Sigmoid colon (tissue), 6 donors: ENCODE measurements at regions not wholly inside any gene's neighbourhood (a gene's known extent, or its start where the extent isn't known, plus 50 kb on each side); places are given as distances from the start of the nearest gene placed in this dataset.

Experiments used
- DNase-seq: peaks from one replicate; pipeline ENCODE4 v3.0.0-alpha.2; 2019
- H3K27ac ChIP-seq, 4 donors: fragments of 200-600 bp; sonication (generic); one replicate each; pipeline ENCODE4 v1.5.1; 2016 to 2019; ENCODE audit warnings: mild to moderate bottlenecking in 1 of 4
- H3K27me3 ChIP-seq, 3 donors: fragments of 200-600 bp; sonication (generic); one replicate each; pipeline ENCODE4 v1.5.1; 2019; ENCODE audit warnings: mild to moderate bottlenecking in 1 of 3
- H3K36me3 ChIP-seq, 4 donors: fragments of 200-600 bp; sonication (generic); one replicate each; pipeline ENCODE4 v1.5.1; 2016 to 2019
- H3K4me1 ChIP-seq, 4 donors: fragments of 200-600 bp; sonication (generic); one replicate each; pipeline ENCODE4 v1.5.1; 2017 to 2019
- H3K4me3 ChIP-seq, 4 donors: fragments of 200-600 bp; sonication (generic); one replicate each; pipeline ENCODE4 v1.5.1; 2017 to 2019; ENCODE audit warnings: mild to moderate bottlenecking in 2 of 4, moderate library complexity in 1 of 4
- H3K9me3 ChIP-seq, 4 donors: fragments of 200-600 bp in 3 of 4; sonication (generic) in 3 of 4; one replicate each; pipeline versions ENCODE4 v1.5.1 to v1.6.1; 2013 to 2019
- EP300 ChIP-seq, 4 donors: sonication (generic); formaldehyde crosslinking; IDR thresholded peaks; one replicate each; pipeline ENCODE4 v1.6.1; 2017; ENCODE audit warnings: antibody characterized with exemption in 4 of 4
- POLR2A ChIP-seq, 2 donors: fragments of 450-650 bp; IDR thresholded peaks; one replicate each; pipeline ENCODE4 v1.6.1; 2016; ENCODE audit warnings: antibody characterized with exemption in 2 of 2, mild to moderate bottlenecking in 2 of 2, moderate library complexity in 2 of 2
- POLR2AphosphoS5 ChIP-seq, 4 donors: sonication (generic); formaldehyde crosslinking; IDR thresholded peaks; one replicate each; pipeline ENCODE4 v1.6.1; 2017; ENCODE audit warnings: antibody characterized with exemption in 4 of 4
- WGBS, 2 donors: extraction: QIAGEN DNeasy Blood & Tissue Kit; methylation state at CpG; one replicate each; pipeline ENCODE4 v1.1.7; 2013; 5-methylcytosine and 5-hydroxymethylcytosine counted together
- intact Hi-C: fragments of 100-400 bp; cut with DNase I; formaldehyde crosslinking; loops from one replicate; pipeline ENCODE4 v1.15.1; 2023
- TF ChIP-seq, protein P1 (sequence below), 4 experiments: fragments of 450-650 bp in 3 of 4; fragments of 200-600 bp in 1 of 4; IDR thresholded peaks; one replicate each; pipeline ENCODE4 v1.5.1; 2016 to 2019; ENCODE audit warnings: antibody characterized with exemption in 4 of 4, mild to moderate bottlenecking in 3 of 4, moderate library complexity in 2 of 4
- donor health status: healthy with polysubstance abuse.
- donor health status: healthy.

DNA sequence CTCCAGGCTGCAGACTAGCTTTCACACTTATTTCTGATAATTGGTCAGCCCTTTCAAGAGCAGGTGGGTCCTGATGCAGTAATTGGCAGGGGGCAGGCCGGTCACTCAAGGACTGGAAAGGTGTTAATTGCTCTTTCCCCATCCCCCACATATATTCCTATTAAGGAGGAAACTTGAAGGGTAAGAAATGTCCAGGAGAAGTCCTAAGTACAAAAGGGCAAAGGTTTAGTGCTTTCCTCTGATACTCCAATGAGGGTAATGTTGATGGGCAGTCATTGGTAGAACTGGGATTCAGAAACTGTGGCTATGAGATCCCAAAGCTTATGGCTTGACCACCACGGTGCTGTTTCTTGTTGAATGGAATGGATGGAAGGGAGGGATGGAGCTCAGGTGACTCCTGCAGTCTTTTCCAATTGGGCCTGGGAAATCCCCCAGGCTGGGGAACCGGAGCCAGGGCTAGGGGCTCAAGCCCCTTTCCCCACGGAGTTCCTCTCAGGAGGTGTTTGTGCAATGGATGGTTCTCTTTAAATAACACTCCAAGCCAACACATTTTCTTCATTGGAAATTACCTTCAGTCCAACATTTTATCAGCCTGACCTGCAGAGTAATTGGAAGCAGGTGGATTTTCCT lies 103.2 kb upstream of the ALDH1B1 start:
- no peak for DNase-seq
- H3K9me3 ChIP-seq, result no peaks in the 10 kb centered on the region
- no peak overlapping the region for H3K27ac ChIP-seq
- WGBS, 2 donors, result 79 to 86% methylated on average over 4 of the region's 4 CpGs
- peaks cover 0 to 8% (median 5%) of the 10 kb centered on the region in 4 donors for H3K4me1 ChIP-seq
- TF ChIP-seq POLR2AphosphoS5 (IDR thresholded peaks at IDR 0.05) (no peak), EP300 (IDR thresholded peaks at IDR 0.05) (no peak), POLR2A (IDR thresholded peaks at IDR 0.05) (no peak)
- TF ChIP-seq, protein P1, sequence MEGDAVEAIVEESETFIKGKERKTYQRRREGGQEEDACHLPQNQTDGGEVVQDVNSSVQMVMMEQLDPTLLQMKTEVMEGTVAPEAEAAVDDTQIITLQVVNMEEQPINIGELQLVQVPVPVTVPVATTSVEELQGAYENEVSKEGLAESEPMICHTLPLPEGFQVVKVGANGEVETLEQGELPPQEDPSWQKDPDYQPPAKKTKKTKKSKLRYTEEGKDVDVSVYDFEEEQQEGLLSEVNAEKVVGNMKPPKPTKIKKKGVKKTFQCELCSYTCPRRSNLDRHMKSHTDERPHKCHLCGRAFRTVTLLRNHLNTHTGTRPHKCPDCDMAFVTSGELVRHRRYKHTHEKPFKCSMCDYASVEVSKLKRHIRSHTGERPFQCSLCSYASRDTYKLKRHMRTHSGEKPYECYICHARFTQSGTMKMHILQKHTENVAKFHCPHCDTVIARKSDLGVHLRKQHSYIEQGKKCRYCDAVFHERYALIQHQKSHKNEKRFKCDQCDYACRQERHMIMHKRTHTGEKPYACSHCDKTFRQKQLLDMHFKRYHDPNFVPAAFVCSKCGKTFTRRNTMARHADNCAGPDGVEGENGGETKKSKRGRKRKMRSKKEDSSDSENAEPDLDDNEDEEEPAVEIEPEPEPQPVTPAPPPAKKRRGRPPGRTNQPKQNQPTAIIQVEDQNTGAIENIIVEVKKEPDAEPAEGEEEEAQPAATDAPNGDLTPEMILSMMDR (IDR thresholded peaks at IDR 0.05), result no peak
- no peaks in the 10 kb centered on the region for H3K27me3 ChIP-seq
- H3K4me3 ChIP-seq, result no peak overlapping the region
- H3K36me3 ChIP-seq, result no peaks in the 10 kb centered on the region
- intact Hi-C loops, result no loop called here

DNA sequence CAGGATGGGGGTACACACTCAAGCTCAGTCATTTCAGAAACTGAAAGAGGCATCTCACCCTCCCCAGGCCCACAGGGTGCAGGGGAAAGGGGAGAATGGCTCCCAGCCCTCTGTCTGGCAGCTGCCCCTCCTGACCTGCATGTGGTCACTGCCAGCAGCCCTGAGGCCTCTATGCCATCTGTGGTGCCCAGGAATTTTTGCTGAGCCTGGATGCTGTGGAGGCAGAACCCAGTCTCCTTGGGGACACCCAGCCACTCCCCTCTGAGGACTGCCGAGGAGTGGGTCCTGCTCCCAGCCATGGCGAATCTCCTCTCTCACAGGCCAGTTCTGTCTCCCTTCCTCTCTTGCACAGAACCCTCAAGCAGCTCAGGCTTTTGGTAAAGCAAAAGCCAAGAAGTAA lies 104.0 kb upstream of the ALDH1B1 start:
- H3K36me3 ChIP-seq, result no peaks in the 10 kb centered on the region
- DNase-seq, result no peak
- no peaks in the 10 kb centered on the region for H3K9me3 ChIP-seq
- H3K4me1 ChIP-seq, result no peaks in the 10 kb centered on the region
- WGBS, 2 donors, result 91 to 95% methylated on average over 2 of the region's 2 CpGs
- TF ChIP-seq POLR2AphosphoS5 (IDR thresholded peaks at IDR 0.05) (no peak), EP300 (IDR thresholded peaks at IDR 0.05) (no peak), POLR2A (IDR thresholded peaks at IDR 0.05) (no peak)
- TF ChIP-seq, protein P1 (IDR thresholded peaks at IDR 0.05), result no peak
- no peak overlapping the region for H3K27ac ChIP-seq
- intact Hi-C loops, result no loop called here
- H3K4me3 ChIP-seq, result no peak overlapping the region
- H3K27me3 ChIP-seq, result no peaks in the 10 kb centered on the region

DNA sequence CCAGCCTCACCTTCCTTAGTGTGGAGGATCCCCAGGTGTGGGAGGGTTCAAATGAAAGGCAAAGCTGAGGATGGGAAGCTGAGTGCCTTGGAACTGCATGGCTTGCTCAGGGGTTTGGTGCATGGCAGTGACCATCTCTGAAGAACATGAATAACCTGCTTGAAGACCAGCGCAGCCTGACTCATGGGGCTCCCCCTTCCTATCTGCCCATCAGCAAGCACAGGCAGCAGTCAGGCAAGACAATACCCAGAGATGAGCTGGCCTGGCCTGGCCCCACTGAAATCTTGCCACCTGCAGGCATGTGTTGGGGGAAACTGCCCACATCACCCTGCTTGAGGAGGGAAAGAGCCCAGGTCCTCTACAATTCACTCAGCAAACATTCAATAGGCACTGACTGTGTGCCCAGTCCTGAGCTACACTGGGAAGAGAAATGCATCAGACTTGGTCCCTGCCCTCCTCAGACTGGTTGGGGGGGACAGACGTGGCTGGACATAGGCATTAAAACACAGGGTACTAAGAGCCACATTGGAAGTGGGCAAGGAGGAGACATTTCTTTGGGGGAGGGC lies 105.0 kb upstream of the ALDH1B1 start:
- intact Hi-C loops, result no loop called here
- TF ChIP-seq POLR2AphosphoS5 (IDR thresholded peaks at IDR 0.05) (no peak), EP300 (IDR thresholded peaks at IDR 0.05) (no peak), POLR2A (IDR thresholded peaks at IDR 0.05) (no peak)
- TF ChIP-seq, protein P1 (IDR thresholded peaks at IDR 0.05), result no peak
- Histone ChIP-seq H3K4me1 (no peaks in the 10 kb centered on the region), H3K9me3 (no peaks in the 10 kb centered on the region), H3K27ac (no peak overlapping the region), H3K27me3 (no peaks in the 10 kb centered on the region), H3K4me3 (no peak overlapping the region), H3K36me3 (no peaks in the 10 kb centered on the region)
- no peak for DNase-seq
- WGBS, 2 donors, result 83 to 90% methylated on average over 2 of the region's 2 CpGs

DNA sequence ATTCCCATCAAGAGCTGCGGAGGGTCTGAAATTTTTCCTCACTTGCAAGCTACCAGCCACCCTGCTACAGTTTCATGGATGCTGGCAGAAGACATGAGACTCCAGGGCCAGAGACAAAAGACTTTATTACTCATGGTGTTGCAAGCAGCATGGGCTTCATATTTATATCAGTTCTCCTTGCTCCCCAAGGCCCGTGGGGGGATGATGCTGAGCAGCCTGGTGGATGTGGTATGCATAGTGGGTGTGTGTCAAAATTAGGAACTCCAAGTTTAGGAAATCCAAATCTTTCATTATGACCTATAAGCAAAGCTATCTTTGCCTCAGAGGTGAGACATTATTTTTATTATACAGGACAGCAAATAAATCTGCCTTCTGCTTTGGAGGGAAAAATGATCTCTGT lies 105.7 kb upstream of the ALDH1B1 start:
- TF ChIP-seq, protein P1 (IDR thresholded peaks at IDR 0.05), result no peak
- no peak for TF ChIP-seq POLR2AphosphoS5 (IDR thresholded peaks at IDR 0.05)
- TF ChIP-seq EP300 (IDR thresholded peaks at IDR 0.05), result no peak
- no peak for TF ChIP-seq POLR2A (IDR thresholded peaks at IDR 0.05)
- WGBS, 2 donors, result 88 to 89% methylated on average over 2 of the region's 2 CpGs

DNA sequence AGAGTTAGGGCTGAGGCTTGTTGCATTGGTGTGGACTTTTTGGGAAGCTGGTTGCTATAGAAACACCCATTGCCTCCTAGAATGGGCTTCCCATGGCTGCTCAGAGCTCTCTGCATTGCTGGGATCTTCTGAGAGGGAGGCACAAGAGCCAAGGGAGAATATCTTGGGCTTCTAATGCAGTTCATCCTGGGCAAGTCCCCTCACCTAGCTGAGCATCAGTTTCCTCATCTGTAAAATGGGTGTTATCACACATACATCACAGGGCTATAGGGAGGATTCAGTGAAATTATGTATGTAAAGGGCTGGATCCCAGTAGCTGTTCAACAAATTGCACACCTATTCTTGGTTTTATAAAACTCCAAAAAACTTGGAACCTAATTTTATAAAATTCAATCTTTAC lies 106.1 kb upstream of the ALDH1B1 start:
- Histone ChIP-seq H3K9me3 (no peaks in the 10 kb centered on the region), H3K4me1 (no peaks in the 10 kb centered on the region), H3K27ac (no peak overlapping the region), H3K27me3 (no peaks in the 10 kb centered on the region), H3K36me3 (no peaks in the 10 kb centered on the region), H3K4me3 (no peak overlapping the region)
- intact Hi-C loops, result no loop called here
- TF ChIP-seq POLR2A (IDR thresholded peaks at IDR 0.05) (no peak), POLR2AphosphoS5 (IDR thresholded peaks at IDR 0.05) (no peak), EP300 (IDR thresholded peaks at IDR 0.05) (no peak)
- TF ChIP-seq, protein P1 (IDR thresholded peaks at IDR 0.05), result no peak
- no peak for DNase-seq

More for the DNA sequence above, 105.7 kb upstream of the ALDH1B1 start:
- Histone ChIP-seq H3K4me1 (no peaks in the 10 kb centered on the region), H3K4me3 (no peak overlapping the region), H3K27ac (no peak overlapping the region), H3K27me3 (no peaks in the 10 kb centered on the region), H3K9me3 (no peaks in the 10 kb centered on the region), H3K36me3 (no peaks in the 10 kb centered on the region)
- DNase-seq, result no peak
- intact Hi-C loops, result no loop called here
